HuH-7 (cell line): ENCODE measurements at regions not wholly inside any gene's neighbourhood (a gene's known extent, or its start where the extent isn't known, plus 50 kb on each side); places are given as distances from the start of the nearest gene placed in this dataset.
"Not testable (repeated sequence)": the region's sequence is repeated elsewhere in the genome, so short reads cannot be mapped to it uniquely, and the experiment has no call there.

Source experiments
- DNase-seq: peaks from one replicate; pipeline ENCODE4 v3.0.0; 2011; ENCODE audit warnings: low spot score

DNA sequence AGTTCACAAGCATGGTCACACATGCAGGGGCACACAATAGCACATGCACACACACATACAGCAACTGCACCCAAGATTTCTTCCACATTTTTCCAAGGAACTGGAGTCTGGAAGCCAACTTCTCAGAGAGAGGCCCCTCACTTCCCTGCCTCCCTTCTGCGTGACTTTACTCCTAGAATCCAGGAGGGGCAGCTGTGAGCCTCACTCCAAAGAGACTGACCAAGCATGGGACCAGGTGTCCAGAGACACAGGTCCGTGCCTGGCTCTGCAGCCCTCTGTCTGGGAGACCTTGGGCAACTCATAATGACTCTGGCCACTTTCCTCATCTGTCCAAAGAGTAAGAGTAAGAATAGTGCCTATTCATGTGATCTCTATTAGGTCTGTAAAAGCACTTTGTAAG, 104.7 kb upstream of the TMEM132E start:
- no peak for DNase-seq

DNA sequence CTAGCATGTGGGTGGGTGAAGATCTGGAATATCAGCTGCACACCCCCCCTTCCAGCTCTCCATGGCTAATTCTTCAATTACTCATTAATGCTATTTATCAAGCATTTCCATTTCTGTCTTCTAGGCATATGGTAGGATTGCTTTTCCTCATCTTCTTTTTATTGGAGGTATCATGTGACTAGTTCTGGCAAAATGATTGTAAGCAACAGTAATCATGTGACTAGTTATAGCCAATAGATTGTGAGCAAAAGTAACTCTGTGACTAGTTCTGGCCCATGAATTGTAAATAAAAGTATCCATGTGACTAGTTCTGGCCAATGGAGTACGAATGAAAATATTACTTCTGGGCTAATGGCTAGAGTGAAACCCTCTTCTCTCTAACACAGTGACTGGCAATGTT, 107.0 kb upstream of the TMEM132E start:
- DNase-seq, result no peak

DNA sequence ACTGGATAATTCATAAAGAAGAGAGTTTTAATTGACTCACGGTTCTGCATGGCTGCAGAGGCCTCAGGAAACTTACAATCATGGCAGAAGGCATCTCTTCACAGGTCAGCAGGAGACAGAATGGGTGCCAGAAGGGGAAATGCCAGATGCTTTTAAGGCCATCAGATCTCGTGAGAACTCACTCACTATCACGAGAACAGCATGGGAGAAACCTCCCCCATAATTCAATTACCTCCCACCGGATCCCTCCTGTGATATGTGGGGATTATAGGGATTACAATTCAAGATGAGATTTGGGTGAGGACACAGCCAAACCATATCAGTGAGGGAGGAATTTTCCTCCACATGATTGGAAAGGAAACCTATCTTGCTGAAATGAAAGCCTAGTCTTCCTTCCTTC, 108.1 kb upstream of the TMEM132E start:
- not testable (repeated sequence) for DNase-seq

DNA sequence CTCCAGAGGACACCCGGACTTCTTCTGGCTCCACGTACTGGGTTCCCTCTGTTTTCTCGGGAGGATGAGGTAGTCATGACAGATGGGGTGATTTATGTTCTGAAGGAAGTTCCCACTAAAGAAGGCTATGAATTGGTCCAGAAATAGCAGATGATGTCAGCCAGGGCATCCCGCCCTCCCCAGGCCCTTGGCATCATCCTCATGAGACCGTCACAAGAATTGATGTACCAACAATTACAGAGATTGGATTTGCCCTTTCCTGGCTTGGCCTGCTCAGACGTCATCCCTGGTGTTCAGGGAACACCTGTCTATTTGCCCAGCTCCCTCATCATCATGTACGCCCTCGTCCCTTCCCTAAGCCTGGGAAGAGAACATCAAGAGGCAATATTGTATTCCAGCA, 102.8 kb upstream of the CCL1 start:
- DNase-seq, result no peak

DNA sequence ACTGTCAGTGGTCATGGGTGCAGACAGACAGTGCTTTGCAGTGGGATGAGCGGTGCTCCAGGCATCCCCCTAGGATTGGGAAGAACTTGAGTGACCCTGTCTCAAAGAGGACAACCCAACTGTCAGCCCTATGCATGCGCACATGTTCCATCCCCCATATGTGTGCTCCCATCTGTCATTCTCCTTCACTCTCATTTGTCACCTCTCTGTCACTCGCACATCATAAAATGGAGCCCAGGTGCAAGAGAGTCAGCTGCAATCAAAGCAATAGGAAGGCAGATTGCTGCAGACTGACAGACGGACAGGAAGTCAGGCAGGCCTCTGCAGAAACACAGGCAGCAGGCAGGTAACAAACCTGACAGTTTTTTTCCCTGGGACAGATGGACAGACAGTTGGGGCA, 101.8 kb upstream of the CCL1 start:
- DNase-seq, result no peak

DNA sequence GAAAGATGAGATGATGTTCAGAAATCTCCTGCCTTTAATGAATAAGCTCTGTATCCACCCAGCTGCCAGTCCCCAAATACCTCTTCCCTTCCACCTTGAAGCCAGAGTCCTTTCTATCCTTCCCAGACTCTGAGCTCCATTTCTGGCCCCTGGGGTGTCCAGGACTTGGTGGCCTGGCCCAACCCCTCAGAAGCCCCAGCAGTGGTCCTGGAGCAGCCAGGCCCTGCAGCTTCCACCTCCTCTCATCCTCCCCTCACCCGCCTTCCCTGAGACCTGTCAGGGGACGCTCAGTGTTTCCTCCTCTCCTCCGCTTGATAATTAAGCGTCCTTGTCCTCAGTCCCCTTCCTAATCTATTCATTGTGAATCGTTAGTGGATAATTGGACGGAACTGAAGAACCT, 95.2 kb upstream of the CCL1 start:
- DNase-seq, result no peak

DNA sequence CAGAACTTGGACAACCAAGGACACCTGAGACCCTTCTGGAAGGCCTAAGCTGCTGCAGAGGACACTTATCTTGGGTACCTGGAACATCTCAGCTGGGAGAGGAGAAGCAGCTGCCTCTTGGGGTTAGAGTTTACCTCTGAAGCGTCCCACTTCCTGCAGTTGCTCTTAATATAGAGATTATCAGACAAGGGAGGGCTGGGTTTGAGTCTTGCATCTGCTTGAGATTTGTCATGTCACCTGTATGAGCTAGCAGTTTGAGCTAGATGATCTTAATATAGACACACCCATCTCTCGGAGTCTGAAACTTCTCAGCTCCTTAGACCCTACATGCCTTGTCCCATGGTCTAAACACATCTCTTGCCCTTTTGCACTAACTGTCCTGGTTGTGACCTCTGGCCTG, 93.1 kb upstream of the CCL1 start:
- no peak for DNase-seq

DNA sequence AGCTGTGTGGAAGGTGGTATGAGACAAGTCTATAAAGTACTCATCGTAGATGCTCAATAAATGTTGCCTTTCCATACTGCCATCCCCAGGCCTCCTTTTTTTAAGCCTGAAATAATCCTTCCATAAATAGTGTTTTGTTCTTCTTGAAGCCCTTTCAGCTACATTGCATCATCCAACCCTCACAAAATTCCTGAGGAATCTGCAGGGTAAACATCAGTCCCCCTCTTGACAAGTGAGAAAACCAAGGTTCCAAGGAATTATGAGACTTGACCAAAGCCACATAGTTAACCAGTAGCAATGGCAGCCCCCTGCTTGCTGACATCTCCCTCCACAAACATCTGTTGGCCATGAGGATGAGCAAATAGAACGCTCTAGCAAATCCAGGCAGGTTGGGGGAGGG, 89.7 kb upstream of the CCL1 start:
- DNase-seq, result no peak

DNA sequence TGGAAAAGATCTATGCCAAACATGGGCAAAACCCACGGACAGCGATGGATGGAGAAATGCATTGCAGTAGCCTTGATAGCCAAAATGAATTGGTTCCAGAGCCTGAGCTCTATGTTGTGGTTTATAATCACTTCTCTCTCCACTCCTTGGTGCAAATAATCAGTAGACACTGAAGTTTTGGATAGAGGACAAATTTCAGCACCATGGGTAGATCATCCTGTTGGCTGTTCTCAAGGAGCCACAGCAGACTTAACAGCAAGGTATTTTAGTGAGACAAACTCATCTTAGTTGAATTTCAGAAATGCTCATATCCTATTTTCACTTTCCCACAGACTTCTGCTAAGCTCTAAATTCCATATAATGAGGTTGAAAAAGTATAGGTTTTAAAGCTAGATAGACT, 88.3 kb upstream of the CCL1 start:
- no peak for DNase-seq

DNA sequence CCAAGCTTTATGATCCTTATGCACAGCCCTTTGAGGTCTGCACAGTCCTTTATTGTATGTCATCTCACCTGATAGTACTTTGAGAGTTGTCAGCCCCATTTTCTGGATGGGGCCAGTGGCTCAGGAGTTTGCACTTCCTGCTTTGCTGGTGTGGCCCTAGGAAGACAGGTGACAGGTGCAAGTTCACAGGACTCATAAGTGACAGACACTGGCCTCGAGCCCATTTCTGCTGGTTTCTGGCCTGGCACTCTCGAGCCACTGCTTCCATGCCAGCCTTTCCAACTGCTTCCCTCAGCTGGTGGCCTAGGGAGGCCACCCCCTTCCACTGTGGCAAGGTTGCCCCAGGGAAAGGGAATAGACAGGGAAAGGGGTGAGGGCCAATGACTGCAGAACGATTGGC, 84.4 kb upstream of the CCL1 start:
- no peak for DNase-seq

DNA sequence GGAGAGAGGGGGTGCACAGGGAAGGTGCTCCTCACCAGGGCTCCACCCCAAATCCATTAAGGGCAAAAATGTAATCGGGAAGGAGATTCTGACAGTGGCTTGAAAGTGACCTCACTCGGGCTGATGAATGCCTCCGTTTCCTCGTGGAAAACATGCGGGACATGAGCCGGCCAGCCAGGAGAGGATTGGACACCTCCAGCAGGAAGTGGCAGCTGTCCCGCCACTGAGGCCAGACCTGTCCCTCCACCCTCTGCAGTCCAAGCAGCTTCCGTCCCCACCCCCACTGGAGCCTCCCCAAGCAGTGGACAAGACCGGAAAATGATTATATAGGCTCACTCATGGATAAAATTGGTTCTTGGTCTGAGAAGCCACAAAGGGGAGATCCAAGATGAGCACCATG, 82.1 kb upstream of the CCL1 start:
- DNase-seq, result no peak

DNA sequence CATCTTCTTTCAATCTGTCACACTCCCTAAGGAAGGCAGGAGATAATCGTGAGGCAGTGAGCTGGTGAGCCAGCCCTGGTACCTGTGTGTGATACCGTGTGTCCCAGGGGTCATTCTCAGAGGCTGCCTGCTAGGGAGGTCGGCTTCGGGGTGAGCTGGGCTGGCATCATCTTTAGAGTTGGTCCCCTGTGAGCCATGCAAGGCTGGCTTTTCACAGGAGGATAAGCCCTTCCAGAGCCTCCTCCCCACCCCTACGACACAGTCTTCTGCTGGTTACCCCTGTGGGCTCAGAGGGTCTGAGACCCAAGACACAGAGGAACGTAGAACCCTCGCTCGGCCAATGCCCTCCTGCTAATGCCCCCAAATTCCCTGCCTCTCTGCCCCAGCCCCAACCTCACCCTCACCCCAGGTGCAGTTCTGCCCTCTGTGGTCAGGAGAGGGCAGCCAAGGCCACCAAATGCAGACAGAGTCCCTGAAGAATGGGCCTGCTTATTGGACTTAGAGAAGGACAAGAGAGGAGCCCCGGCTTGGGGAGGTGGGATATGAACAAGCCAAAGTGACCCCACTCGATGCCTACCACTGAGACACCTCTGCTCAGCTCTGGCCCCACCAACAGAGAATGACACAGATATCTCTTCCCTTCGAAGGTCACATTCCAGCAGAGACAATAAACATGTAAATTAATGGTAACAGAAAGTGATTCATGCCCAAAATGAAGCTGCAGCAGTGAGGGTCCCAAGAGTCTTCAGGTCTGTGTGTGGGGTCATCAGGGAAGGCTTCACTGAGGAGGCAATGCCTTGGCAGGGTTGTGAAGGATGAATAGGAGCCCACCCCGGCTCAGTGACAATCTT, 80.8 kb upstream of the CCL1 start:
- DNase-seq, result no peak

DNA sequence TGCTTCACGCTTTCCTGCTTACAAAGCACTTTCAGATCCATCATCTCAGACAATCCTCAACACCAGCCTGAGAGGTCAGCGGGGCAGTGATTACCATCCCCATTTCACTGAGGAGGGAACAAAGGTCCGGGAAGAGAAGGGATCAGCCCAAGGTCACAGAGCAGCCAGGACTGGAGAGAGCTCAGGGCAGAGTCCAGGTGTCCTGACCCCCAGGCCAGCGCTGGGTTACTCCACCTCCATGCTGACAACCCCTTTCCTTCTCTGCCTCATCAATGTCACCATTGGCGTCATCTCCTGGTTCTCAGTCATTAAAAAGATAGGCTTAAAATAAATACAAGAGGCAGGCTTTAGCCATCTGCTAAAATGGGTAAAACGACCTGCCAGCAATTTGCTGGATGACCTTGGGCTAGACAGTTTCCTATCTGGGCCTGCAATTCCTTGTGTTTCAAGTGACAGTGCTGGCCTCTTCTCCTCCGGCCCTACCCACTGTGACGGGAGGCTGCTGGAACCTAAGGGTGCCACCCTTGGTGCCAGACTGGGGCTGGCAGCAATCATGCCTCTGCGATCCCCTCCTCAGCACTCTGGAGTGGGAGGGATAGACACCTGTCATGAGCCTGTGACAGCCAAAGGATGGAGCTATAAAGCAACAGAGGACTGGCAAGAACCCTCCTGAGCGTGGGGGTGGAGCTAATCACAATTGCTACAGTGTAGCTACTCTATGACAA, 79.5 kb upstream of the CCL1 start:
- no peak for DNase-seq

DNA sequence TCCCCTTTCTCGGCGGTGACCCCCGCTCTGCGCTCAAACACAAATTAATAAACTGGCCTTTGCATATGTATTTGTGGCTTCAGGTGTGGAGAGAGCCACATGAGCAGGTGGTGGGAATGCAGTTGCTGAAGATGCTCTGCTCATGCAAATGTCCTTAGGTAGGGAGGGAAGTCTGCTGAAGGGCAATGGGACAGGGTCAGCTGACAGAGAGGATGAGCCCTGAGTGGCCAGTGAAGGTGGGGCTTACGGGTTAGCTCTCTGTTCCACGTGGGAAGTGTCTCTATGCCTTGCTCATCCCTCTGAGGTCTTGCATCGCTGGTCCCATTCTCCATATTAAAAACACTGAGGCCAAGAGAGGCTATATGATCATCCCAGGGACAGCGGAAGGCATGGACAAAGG, 74.2 kb upstream of the CCL1 start:
- DNase-seq, result no peak

DNA sequence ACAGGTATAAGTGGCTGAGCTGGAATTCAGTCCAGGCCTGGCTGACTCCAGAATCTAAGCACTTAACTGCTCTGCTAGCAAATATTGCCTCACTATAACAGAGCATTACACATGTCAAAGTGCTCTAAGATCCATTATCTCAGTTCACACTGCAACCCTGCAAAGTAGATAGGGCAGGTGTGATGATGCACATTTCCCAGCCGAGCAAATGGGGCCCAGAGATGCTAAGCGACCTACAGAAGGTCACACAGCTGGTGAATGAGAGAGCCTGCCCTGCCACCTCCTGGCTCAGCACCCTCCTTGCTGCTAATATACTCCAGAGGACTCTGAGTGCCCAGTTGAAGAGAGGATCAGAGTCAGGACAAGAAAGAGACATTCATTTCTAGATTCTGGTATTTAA, 73.6 kb upstream of the CCL1 start:
- DNase-seq, result no peak

DNA sequence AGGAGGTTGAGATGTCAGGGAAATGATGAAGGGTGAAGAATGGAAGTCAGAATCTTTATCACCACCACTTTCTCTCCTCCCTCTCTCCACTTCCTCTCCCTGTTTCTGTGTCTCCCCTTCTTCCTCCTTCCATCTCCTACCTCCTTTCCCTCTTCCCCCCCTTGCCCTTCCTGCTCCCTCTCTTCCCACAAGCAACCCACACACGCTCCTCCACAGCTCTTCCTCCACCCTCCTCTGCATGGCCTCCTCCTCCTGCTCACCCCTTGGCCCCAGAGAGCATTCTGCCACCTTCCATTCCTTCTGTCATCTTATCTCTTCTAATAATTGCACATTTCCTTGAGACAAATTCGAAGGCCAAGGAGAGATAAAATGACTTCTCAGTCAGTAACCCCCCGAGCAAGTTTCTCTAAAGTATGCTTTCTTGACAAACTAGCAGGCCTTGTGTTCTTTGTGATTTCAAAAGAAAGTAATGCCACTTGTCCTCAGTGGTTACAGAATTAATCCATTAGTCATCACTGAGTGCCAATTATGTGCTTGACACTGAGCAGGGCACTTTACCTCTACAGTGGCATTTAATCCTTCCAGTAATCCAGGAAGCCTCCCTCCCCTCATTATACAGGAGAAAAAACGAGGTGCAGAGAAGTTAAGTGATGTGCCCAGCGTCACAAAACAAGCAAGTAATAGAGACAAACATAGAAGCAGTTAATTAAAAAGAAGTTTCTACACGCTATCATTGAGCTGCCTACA, 72.3 kb upstream of the CCL1 start:
- no peak for DNase-seq

DNA sequence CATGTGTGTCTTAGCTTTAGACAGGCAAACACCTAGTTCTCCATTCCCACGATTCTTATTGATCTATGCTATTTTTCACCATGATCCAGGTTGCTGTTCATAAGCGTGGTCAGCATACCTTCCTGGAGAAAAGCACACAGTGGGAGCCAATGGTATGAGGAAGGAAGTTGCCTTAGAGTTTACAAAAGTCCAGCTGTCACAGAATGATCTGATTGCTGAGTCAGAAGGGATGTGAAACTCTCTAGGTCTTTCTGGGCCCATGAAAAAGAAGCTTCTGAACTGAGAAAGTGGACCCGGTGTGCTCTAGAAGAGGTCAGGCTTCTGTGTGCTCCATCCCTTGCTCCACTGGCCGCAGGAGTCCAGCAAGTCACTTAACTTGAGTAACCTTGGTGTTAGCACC, 71.0 kb upstream of the CCL1 start:
- no peak for DNase-seq

DNA sequence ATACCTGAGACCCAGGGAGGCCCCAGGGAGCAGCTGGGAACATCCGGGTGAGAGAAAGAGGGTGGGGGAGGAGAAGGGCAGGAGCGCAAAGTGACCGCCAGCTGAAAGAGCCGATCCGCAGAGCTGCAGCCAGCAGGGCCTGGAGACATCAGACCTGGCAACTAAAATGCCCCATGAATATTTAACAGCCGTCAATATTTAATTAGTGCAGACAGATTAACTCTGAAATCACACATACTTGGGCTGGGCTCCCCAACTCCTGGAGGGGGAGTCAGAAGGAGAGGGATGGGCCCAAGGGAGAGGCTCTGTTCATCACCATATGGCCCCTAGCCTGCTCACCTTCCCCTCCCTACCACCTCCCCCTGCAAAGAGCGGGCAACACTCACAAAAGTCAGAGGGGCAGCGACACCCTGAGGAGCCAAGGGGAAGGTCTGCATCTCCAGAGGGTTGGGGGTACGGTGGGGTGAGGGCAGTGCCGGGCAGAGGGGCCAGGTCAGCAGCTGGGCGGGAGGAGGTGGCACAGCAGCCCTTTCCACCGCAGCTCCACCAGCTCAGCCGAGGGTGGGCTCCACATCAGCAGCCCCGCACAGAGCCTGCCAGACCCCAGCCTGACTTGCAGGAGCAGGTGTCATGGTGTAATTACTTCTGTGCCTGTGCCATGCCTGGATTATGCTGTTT, 61.9 kb upstream of the CCL1 start:
- DNase-seq, result no peak

DNA sequence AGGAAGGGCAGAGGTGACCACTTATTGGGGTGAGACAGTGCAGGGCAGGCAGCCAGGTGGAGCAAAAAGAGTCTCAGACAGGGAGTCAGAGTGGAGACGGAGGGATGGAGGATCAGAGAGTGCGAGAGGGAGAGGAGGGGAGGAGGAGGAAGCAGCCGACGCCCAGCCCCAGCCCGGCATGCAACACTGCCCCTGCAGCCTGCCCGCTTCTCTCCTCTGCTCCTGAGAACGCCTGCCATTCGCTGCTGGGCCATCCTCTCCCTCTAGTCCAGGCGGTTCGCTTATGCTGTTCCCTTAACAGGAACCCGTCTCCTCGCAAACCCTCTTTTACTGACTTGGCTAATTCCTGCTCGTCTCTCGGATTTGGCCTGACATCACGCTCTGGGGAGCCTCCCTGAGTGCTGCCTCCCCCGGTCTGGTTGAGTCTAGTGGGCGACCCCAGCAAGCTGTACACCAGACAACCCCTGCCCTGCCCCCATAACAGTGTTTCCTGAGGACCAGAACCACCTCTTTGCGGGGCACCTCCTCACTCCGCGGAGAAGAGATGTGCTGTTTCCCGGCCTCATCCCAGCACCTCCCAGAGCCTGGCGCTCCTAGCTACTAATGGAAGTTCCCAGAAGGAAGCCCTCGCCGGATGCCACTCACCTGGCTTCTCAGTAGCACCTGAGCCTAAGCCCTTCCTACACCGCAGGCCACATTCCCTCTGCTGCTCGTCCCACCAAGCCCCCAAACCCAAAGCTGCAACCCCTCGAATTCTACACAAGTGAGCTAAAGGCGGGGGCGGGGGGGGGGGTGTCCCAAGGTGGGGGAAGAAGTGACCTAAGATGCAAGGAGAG, 61.2 kb upstream of the CCL1 start:
- DNase-seq, result no peak

DNA sequence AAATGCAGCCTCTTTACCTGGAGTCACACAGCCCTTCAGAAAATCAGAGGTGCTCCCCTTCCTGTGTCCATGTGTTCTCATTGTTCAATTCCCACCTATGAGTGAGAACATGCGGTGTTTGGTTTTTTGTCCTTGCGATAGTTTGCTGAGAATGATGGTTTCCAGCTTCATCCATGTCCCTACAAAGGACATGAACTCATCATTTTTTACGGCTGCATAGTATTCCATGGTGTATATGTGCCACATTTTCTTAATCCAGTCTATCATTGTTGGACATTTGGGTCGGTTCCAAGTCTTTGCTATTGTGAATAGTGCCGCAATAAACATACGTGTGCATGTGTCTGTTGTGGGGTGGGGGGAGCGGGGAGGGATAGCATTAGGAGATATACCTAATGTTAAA, 60.3 kb upstream of the CCL1 start:
- not testable (repeated sequence) for DNase-seq

DNA sequence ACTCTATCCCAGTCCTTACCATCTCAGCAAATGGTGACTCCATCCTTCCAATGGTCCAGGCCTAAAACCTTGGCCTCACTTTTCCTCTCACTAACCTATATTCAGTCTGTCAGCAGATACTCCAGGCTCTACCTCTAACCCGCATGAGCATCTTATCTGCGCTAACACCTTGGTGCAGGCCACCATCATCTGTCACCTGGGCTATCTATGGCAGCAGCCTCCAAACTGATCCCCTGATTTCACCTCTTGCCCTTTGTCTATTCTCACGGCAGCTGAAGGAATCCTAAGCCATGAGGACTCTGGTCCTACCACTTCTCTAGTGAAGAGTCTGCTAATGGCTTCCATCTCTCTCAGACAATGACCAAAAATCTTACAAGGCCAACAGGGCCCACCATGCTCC, 57.9 kb upstream of the CCL1 start:
- DNase-seq, result no peak
